Stimulated activated CD4-positive, alpha-beta T cell treated with anti-CD3 and anti-CD28 coated beads, Interleukin-1b, Interleukin-23, amount 100 ng/mL, for 48 hours (primary cell): ENCODE measurements at regions not wholly inside any gene's neighbourhood (a gene's known extent, or its start where the extent isn't known, plus 50 kb on each side); places are given as distances from the start of the nearest gene placed in this dataset.
"Not testable (repeated sequence)": the region's sequence is repeated elsewhere in the genome, so short reads cannot be mapped to it uniquely, and the experiment has no call there.

ENCODE experiments used
- DNase-seq: peaks from one replicate; pipeline ENCODE4 v3.0.0-alpha.2; 2020

DNA sequence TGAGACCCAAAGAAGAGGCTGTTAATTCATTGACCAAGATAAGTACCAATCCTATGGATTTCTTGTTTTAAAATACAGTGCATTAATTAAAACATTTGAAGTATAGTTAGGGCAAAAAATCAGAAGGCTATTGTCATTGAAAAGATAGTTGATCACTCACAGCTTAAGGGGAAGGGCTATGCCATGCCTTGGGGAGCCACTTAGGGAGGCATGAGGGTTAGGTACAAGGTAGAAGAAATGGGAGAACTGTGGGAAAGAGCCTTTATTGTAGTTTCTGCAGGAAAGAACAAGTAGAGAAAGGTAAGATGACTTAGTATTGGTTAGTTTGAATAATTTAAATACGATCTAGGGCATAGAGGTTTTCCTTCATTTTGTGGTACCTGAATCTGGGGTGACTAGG lies 1285.5 kb upstream of the TMEFF2 start:
- DNase-seq: no peak

- DNase-seq: no peak
Measured at GRCh38 chr2:193476171-193476800, 1281.6 kb upstream of the TMEFF2 start.

- no peak for DNase-seq
Measured at GRCh38 chr2:193475038-193475437, 1280.3 kb upstream of the TMEFF2 start.

DNA sequence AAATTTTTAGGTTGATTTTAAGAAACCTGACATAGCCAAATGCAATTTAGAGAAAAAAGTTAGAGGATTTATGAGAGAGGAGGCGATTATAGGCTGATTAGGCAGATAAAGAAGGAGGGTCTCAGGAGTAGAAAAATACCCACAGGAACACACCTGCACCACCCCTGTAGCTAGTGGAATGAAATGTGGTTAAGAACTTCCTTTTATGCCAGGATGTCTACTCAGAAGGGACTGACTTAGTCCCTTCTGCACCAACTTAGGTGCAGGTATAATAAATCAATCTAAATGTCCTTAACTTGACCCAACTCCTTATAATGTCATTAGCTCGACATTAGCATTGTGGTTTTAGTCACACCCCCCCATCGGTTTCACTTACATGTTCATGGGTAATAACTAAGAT lies 1274.5 kb upstream of the TMEFF2 start:
- DNase-seq: no peak

GRCh38 chr2:193467276-193467987 lies 1272.7 kb upstream of the TMEFF2 start:
- no peak for DNase-seq

DNA sequence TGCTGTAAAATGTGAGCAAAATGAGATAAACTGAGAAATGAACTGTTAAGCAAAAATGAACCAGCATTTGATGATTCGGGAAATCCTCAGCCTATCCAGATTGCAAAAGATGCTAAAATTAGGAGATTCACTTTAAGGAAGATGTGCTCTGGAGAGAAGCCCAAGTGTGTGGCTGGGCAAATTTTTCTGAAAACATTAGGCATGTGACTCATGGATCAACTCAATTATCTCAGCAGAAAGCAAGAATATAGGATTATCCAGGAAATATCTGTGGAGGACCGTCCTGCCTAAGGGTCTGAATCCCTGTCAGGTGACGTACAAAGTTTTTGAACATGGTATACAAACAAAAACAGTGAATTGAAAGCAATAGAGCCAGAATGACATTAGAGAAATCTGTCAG lies 1268.3 kb upstream of the TMEFF2 start:
- no peak for DNase-seq

DNA sequence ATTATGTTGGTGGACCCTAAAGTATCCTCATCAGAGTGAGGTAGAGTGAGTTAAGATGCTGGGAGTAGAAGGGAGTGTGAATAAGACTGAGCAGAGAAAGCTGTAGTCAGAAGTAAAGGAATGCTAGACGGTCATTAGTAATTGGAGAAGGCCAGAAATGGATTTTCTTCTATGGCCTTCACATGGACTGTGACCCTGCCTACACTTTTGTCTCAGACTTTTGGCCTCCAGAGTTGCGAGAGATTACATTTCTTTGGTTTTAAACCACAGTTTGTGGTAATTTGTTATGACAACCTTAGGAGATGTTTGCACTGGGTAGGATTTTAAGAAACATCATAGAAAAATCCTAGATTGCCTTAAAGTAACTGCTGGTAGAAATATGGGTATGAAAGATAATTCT lies 1267.7 kb upstream of the TMEFF2 start:
- DNase-seq: no peak

- no peak for DNase-seq
Measured at GRCh38 chr2:193461431-193461934, 1266.8 kb upstream of the TMEFF2 start.

- DNase-seq: no peak
Measured at GRCh38 chr2:193446967-193447366, 1252.2 kb upstream of the TMEFF2 start.

DNA sequence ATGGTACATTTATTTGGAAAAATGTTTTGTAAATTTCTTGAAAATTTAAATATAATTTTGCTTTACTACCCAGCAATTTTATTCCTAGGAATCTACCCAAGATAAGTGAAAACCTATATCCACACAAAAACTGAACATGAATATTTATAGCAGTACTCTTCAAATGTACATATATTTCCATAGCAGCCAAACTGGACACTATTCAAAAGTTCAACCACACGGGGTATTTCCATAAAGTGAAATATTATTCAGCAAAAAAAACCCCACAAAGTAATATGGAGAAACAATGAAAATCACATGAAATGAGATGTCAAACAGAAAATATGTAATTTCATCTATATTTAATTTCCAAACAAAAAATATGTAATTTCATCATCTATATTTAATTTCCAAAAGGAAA lies 1247.6 kb upstream of the TMEFF2 start:
- no peak for DNase-seq

GRCh38 chr2:193428336-193428818 lies 1233.6 kb upstream of the TMEFF2 start:
- no peak for DNase-seq

DNA sequence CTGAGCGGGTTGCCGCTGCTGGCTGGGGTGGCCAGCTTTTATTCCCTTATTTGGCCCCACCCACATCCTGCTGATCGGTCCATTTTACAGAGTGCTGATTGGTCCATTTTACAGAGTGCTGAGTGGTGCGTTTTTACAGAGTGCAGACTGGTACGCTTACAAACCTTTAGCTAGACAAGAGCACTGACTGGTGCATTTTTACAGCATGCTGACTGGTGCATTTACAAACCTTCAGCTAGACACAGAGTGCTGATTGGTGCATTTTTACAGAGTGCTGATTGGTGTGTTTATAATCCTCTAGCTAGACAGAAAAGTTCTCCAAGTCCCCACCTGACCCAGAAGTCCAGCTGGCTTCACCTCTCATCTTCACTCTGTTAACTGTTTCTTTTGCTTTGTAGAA lies 1217.6 kb upstream of the TMEFF2 start:
- DNase-seq: not testable (repeated sequence)

DNA sequence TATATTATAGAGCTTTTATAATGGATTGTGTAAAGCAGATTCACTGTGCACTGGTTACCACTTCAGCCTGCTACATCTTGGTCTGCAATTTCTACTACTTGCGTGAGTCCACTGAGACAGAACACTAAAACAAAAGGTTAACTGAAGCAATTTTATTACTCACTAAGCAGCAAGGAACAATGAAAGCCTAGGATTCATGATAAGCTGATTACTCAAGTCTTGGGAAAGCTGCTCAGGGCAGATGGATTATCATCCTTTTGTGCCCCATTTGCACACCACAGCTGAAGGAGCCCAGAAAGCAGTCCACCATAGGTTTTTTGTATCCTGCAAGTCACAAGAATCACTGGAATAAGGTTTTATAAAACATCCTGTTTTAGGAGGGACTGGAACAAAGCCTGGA lies 1215.2 kb upstream of the TMEFF2 start:
- DNase-seq: no peak

GRCh38 chr2:193382583-193382982 lies 1187.8 kb upstream of the TMEFF2 start:
- no peak for DNase-seq

GRCh38 chr2:193377789-193378188 lies 1183.1 kb upstream of the TMEFF2 start:
- no peak for DNase-seq

GRCh38 chr2:193373120-193373519 lies 1178.4 kb upstream of the TMEFF2 start:
- no peak for DNase-seq

DNA sequence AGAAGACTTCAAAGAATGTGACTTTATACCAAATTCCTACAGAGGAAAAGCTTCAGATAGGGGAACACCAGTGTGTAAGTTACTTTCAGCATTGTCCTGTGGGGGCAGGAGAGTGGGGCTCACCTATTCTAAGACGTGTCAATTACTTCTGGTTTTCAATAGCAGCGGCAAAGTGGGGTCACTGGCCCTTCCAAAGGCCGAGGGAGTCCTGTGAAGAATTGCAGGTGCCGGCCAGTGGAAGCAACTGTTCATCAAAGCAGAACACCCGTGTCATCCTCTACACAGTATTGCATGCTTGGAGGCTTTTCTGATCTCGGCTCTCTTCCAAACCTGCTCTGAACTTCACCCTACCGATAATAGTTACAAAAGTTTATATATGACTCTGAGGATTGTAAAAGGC lies 1176.5 kb upstream of the TMEFF2 start:
- no peak for DNase-seq

DNA sequence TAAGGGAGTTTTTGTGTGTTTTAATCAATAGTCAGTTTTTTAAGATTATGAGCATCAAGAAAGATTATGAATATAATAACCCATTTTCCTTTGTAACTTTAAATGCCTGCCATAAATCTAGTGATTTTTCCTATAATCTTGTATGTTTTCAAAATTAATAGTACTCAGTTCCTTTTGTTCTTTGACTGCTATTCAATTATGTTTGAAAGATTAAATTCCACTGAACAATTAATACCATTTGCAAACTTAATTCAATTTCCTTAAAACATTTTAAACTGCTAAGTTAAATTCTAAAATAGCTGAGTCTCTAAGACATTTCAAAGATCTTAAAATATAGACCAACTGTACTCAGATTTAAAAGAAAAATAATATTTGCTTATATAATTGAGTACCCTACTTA lies 1173.9 kb upstream of the TMEFF2 start:
- DNase-seq: no peak

GRCh38 chr2:193357508-193357907 lies 1162.8 kb upstream of the TMEFF2 start:
- DNase-seq: no peak

GRCh38 chr2:193352665-193353242 lies 1158.0 kb upstream of the TMEFF2 start:
- not testable (repeated sequence) for DNase-seq

DNA sequence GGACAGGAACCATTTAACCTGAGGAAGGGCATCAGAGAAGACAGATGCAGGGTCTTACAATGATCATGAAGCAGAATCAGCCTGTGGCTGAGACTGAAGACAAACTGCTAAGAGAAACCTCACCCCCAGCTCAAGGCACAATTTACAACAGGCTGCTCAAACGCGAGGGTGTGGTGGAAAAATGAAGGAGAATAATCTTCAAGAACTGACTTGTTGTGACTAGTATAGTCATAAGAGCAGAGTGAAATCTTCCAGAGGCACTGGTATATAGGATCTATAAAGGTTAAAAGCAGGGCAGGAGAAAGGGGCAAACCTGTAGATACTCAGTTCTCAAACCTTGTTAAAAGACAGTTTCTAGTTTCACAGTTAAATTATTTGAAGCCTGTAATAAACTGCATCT lies 1155.8 kb upstream of the TMEFF2 start:
- no peak for DNase-seq

DNA sequence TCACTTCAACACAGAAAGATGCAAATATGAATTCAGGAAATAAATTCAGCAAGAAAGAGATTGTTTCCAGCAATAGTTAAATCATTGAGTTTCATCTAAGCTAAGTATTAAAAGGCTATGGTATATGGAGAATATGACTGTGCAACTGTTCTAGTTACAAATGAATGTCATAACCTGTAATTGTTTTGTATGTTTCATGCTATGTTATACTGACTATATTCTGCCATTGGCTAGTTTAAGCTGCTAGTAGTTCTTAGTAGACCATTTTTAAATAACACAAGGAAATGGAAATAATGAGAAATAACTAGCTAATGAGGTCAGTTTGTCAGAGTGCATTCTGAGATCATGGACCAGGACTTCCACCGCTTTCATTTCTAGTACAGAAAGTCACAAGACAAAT lies 1154.9 kb upstream of the TMEFF2 start:
- no peak for DNase-seq

DNA sequence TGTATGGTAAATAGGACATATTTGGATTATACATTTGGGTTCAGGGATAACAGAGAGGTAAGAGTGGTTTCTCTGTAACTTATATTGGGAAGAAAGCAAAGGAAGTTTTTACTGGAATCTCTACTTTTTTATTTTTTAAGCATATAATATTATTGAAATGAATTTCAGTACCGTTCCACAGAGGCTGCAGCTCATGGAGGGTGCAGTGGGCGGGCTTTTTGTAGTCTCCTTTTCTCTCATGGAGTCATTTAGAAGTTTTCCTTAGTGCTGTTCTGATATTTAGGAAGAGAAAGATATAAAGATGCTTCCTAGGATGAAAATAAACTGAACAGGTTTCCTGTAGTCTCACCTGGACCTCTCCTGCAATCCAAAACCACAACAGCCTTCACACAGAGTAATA lies 1153.3 kb upstream of the TMEFF2 start:
- no peak for DNase-seq

GRCh38 chr2:193336781-193337180 lies 1142.0 kb upstream of the TMEFF2 start:
- DNase-seq: no peak
